K562 (cell line): ENCODE measurements at regions not wholly inside any gene's neighbourhood (a gene's known extent, or its start where the extent isn't known, plus 50 kb on each side); places are given as distances from the start of the nearest gene placed in this dataset.

Experiments
- ATAC-seq: fragments of 200-7000 bp; cut with Tn5 transposase; 3 replicates; pipeline ENCODE4 v1.9.1; 2020; ENCODE audit warnings: moderate library complexity
- BruUV-seq: library from RNA; stranded (reverse); fragments of 400-500 nt; replicated peaks from 2 replicates; lab custom pipeline; 2021; lab: Mats Ljungman, UMichigan
- CTCF ChIA-PET: fragments of 300-600 bp; formaldehyde crosslinking; extraction: SDS; loops from one replicate; lab custom pipeline; 2021; ENCODE audit warnings: low intra/inter-chr PET ratio; lab: Yijun Ruan, JAX
- POLR2A ChIA-PET: fragments of 300-600, 350-650 bp; sonication (Branson Sonifier 250); formaldehyde crosslinking; extraction: SDS; loops from one replicate; lab custom pipeline; 2021; ENCODE audit warnings: antibody characterized with exemption, inconsistent platforms; lab: Yijun Ruan, JAX
- DNase-seq, 4 experiments: peaks; one replicate each; pipeline versions ENCODE4 v3.0.0 to v3.0.0-alpha.2; 2011 to 2018; ENCODE audit warnings: low spot score in 3 of 4, mixed read lengths in 3 of 4; ENCODE audit errors: extremely low read depth in 1 of 4
- FAIRE-seq: peaks from 2 replicates; lab custom pipeline; 2011; peaks lifted over from hg19 to GRCh38; lab: Jason Lieb, UNC
- H2AFZ ChIP-seq: 2 replicates; pipeline ENCODE4 v1.6.0; 2011; ENCODE audit warnings: low read depth, low read length, control low read depth, inconsistent platforms
- H3K27ac ChIP-seq: fragments of 200-600 bp; 3 replicates; pipeline ENCODE4 v1.8.0; 2011; ENCODE audit warnings: low read depth, mild to moderate bottlenecking, control low read depth, inconsistent platforms, low read length, moderate library complexity, mixed read lengths; ENCODE audit errors: extremely low read depth
- H3K27me3 ChIP-seq, 2 experiments: fragments of 300-600 bp in 1 of 2; 2 replicates in 1 of 2; 3 replicates in 1 of 2; pipeline versions ENCODE4 v1.6.0 to v1.8.0; 2011; ENCODE audit warnings: inconsistent platforms in 2 of 2, low read length in 2 of 2, mild to moderate bottlenecking in 1 of 2, mixed read lengths in 1 of 2, moderate library complexity in 1 of 2; ENCODE audit not compliant: control insufficient read depth in 2 of 2, insufficient read depth in 2 of 2
- H3K36me3 ChIP-seq: fragments of 300-600 bp; 3 replicates; pipeline ENCODE4 v1.8.0; 2011; ENCODE audit warnings: mild to moderate bottlenecking, low read length, inconsistent platforms; ENCODE audit not compliant: control insufficient read depth, insufficient read depth
- H3K4me1 ChIP-seq, 2 experiments: fragments of 200-600 bp in 1 of 2; replicated peaks in 1 of 2; 2 replicates in 1 of 2; 3 replicates in 1 of 2; pipeline versions ENCODE4 v1.5.1 to v1.8.0; 2011; ENCODE audit warnings: inconsistent platforms in 2 of 2, low read length in 2 of 2, mild to moderate bottlenecking in 1 of 2, mixed read lengths in 1 of 2, moderate library complexity in 1 of 2; ENCODE audit not compliant: control insufficient read depth in 2 of 2, insufficient read depth in 2 of 2
- H3K4me2 ChIP-seq: 2 replicates; pipeline ENCODE4 v1.6.1; 2011; ENCODE audit warnings: low read length, control low read depth, inconsistent platforms, mixed read lengths; ENCODE audit not compliant: insufficient read depth
- H3K4me3 ChIP-seq: fragments of 200-600 bp; sonication (generic), shearing (Covaris generic); 2 replicates; pipeline ENCODE4 v1.5.1; 2016; ENCODE audit warnings: control low read depth, inconsistent platforms
- H3K79me2 ChIP-seq: fragments of 200-600 bp; 3 replicates; pipeline ENCODE4 v1.8.0; 2011; ENCODE audit warnings: low read length, inconsistent platforms; ENCODE audit not compliant: control insufficient read depth, insufficient read depth
- H3K9ac ChIP-seq, 2 experiments: 2 replicates each; pipeline versions ENCODE4 v1.6.0 to v1.6.1; 2011; ENCODE audit warnings: low read depth in 2 of 2, low read length in 2 of 2, control low read depth in 1 of 2, inconsistent platforms in 1 of 2, mild to moderate bottlenecking in 1 of 2, mixed read lengths in 1 of 2; ENCODE audit not compliant: insufficient read depth in 1 of 2
- H3K9me1 ChIP-seq: one replicate; pipeline ENCODE4 v1.6.0; 2011; ENCODE audit warnings: inconsistent platforms, mild to moderate bottlenecking, low read length, moderate library complexity; ENCODE audit not compliant: control insufficient read depth, insufficient read depth
- H3K9me3 ChIP-seq: replicated peaks from 2 replicates; pipeline ENCODE4 v1.5.1; 2011; ENCODE audit warnings: low read depth, low read length, inconsistent platforms; ENCODE audit not compliant: control insufficient read depth, insufficient read depth
- H4K20me1 ChIP-seq: replicated peaks from 2 replicates; pipeline ENCODE4 v1.6.1; 2011; ENCODE audit warnings: low read length, inconsistent platforms, mixed read lengths; ENCODE audit not compliant: control insufficient read depth, insufficient read depth
- BACH1 ChIP-seq: fragments of 200-800 bp; sonication (Bioruptor generic); IDR thresholded peaks from 2 replicates; pipeline ENCODE4 v1.6.1; 2016; ENCODE audit warnings: missing genetic modification characterization, missing compliant biosample characterization
- BDP1 ChIP-seq: IDR thresholded peaks from 3 replicates; pipeline ENCODE4 v1.6.1; 2011; ENCODE audit not compliant: insufficient read length, insufficient read depth
- FIP1L1 ChIP-seq: fragments of 200-400 bp; formaldehyde crosslinking; IDR thresholded peaks from 2 replicates; pipeline ENCODE4 v1.6.1; 2018; ENCODE audit warnings: mild to moderate bottlenecking, low read depth, low read length; ENCODE audit not compliant: poor library complexity, severe bottlenecking
- FUS ChIP-seq: fragments of 200-400 bp; formaldehyde crosslinking; optimal IDR thresholded peaks from 2 replicates; pipeline ENCODE3; 2017; ENCODE audit warnings: low read depth, low read length
- LARP7 ChIP-seq: fragments of 450-650 bp; IDR thresholded peaks from 2 replicates; pipeline ENCODE4 v1.6.1; 2016
- MCM7 ChIP-seq, 2 experiments: fragments of 450-650 bp; IDR thresholded peaks; 2 replicates each; pipeline ENCODE4 v1.6.1; 2016 to 2018
- MEF2D ChIP-seq: conservative IDR thresholded peaks from 2 replicates; pipeline ENCODE4 v1.6.1; 2016; ENCODE audit warnings: low read depth, missing genetic modification characterization, missing compliant biosample characterization
- MEIS2 ChIP-seq: fragments of 450-650 bp; IDR thresholded peaks from 2 replicates; pipeline ENCODE4 v1.6.1; 2014; ENCODE audit warnings: mild to moderate bottlenecking; ENCODE audit not compliant: partially characterized antibody
- NCOA4 ChIP-seq: fragments of 450-650 bp; IDR thresholded peaks from 2 replicates; pipeline ENCODE4 v1.6.1; 2018; ENCODE audit warnings: mild to moderate bottlenecking; ENCODE audit not compliant: partially characterized antibody
- NCOR1 ChIP-seq: fragments of 450-650 bp; IDR thresholded peaks from 2 replicates; pipeline ENCODE4 v1.6.1; 2016; ENCODE audit warnings: mild to moderate bottlenecking, moderate library complexity
- NFE2L1 ChIP-seq: fragments of 450-650 bp; IDR thresholded peaks from 2 replicates; pipeline ENCODE4 v1.6.1; 2016; ENCODE audit warnings: missing genetic modification characterization, low read depth, mild to moderate bottlenecking, missing compliant biosample characterization, moderate library complexity, borderline replicate concordance
- NR2C2 ChIP-seq, 2 experiments: fragments of 200-800 bp in 1 of 2; sonication (Bioruptor generic) in 1 of 2; sonication (generic) in 1 of 2; formaldehyde crosslinking in 1 of 2; IDR thresholded peaks; 2 replicates each; pipeline versions ENCODE4 v1.6.1 to v1.8.0; 2016 to 2022; ENCODE audit warnings: mild to moderate bottlenecking in 1 of 2, missing compliant biosample characterization in 1 of 2, missing genetic modification characterization in 1 of 2, missing genetic modification reagents in 1 of 2
- RBM22 ChIP-seq: fragments of 200-400 bp; formaldehyde crosslinking; IDR thresholded peaks from 2 replicates; pipeline ENCODE4 v1.6.1; 2018; ENCODE audit warnings: low read length, low read depth; ENCODE audit not compliant: poor library complexity, severe bottlenecking
- SP2 ChIP-seq: IDR thresholded peaks from 2 replicates; pipeline ENCODE4 v1.6.1; 2011; ENCODE audit warnings: mild to moderate bottlenecking, low read depth, low read length, moderate library complexity; ENCODE audit not compliant: poor library complexity, severe bottlenecking; ENCODE audit errors: extremely low read depth
- TAF7 ChIP-seq: fragments of 450-650 bp; IDR thresholded peaks from 2 replicates; pipeline ENCODE4 v1.6.1; 2016; ENCODE audit warnings: missing genetic modification characterization, missing compliant biosample characterization
- TEAD2 ChIP-seq: fragments of 450-650 bp; IDR thresholded peaks from 2 replicates; pipeline ENCODE4 v1.6.1; 2016; ENCODE audit warnings: missing genetic modification characterization, control low read depth, missing compliant biosample characterization
- ZBTB11 ChIP-seq, 3 experiments: fragments of 200-800 bp in 1 of 3; fragments of 250-450 bp in 1 of 3; fragments of 450-650 bp in 1 of 3; sonication (Bioruptor Pico) in 1 of 3; sonication (Bioruptor generic) in 1 of 3; formaldehyde crosslinking in 1 of 3; IDR thresholded peaks; 2 replicates each; pipeline versions ENCODE4 v1.6.1 to v1.8.0; 2016 to 2022; ENCODE audit warnings: mild to moderate bottlenecking in 2 of 3, missing genetic modification characterization in 2 of 3, missing compliant biosample characterization in 1 of 3, moderate library complexity in 1 of 3
- ZFX ChIP-seq: sonication (generic); formaldehyde crosslinking; IDR thresholded peaks from 2 replicates; pipeline ENCODE4 v1.8.0; 2022; ENCODE audit warnings: mild to moderate bottlenecking, missing genetic modification reagents, moderate library complexity
- ZNF184 ChIP-seq: sonication (generic); formaldehyde crosslinking; IDR thresholded peaks from 2 replicates; pipeline ENCODE4 v1.5.0; 2020; ENCODE audit warnings: missing genetic modification reagents
- ZNF431 ChIP-seq: sonication (generic); formaldehyde crosslinking; IDR thresholded peaks from 2 replicates; pipeline ENCODE4 v1.8.0; 2022; ENCODE audit warnings: mild to moderate bottlenecking, missing genetic modification reagents
- ZNF561 ChIP-seq: fragments of 450-650 bp; formaldehyde crosslinking; conservative IDR thresholded peaks from 2 replicates; pipeline ENCODE4 v1.4.0; 2020; ENCODE audit warnings: mild to moderate bottlenecking, moderate library complexity
- WGBS: fragments of 100-300 bp; shearing (Covaris generic); methylation state at CpG from one replicate; pipeline ENCODE4 v1.1.6; 2016; ENCODE audit warnings: low coverage, mixed read lengths; ENCODE audit not compliant: insufficient coverage; ENCODE audit errors: missing lambda C conversion rate; 5-methylcytosine and 5-hydroxymethylcytosine counted together
- in situ Hi-C: fragments of 300-500 bp; cut with MboI; formaldehyde crosslinking; loops from 4 replicates; pipeline ENCODE4 v1.15.0; 2018; ENCODE audit warnings: inconsistent platforms, mixed read lengths
- intact Hi-C: fragments of 100-400 bp; cut with micrococcal nuclease; formaldehyde crosslinking; loops from 2 replicates; pipeline ENCODE4 v1.14.2; 2022

GRCh38 chrX:13194291-13195103 is 125.4 kb downstream of the ATXN3L start:
- H3K79me2 ChIP-seq: no peaks in the 10 kb centered on the region
- H3K27me3 ChIP-seq: no peaks in the 10 kb centered on the region
- no peak overlapping the region for H3K4me2 ChIP-seq
- H2AFZ ChIP-seq: no peak overlapping the region
- in situ Hi-C loops (no loop called here), intact Hi-C loops (no loop called here)
- DNase-seq (peak in 1 of 4 experiments; percentile 4), FAIRE-seq (no peak), ATAC-seq (no peak)
- H3K27ac ChIP-seq: no peak overlapping the region
- H3K9ac ChIP-seq: no peak overlapping the region
- no peaks in the 10 kb centered on the region for H3K9me1 ChIP-seq
- POLR2A ChIA-PET: interaction anchor here (0.6 to 0.9 kb wide), 2 partner anchors 106 to 216 kb away, joined by 3 read pairs; no protein-coding TSS in a partner anchor
- 4% methylated on average over 4 of the region's 4 CpGs for WGBS
- no peaks in the 10 kb centered on the region; a peak in 2 of 5 replicates for H3K4me1 ChIP-seq
- H3K36me3 ChIP-seq: no peaks in the 10 kb centered on the region
- CTCF ChIA-PET: no interaction called here
- no peaks in the 10 kb centered on the region for H4K20me1 ChIP-seq
- no TSS peak for BruUV-seq
- no peaks in the 10 kb centered on the region for H3K9me3 ChIP-seq
- no peak overlapping the region for H3K4me3 ChIP-seq
- TF ChIP-seq NCOA4 (no peak), ZBTB11 (CRISPR knock-in tag; IDR thresholded peaks at IDR 0.05) (no peak), TEAD2 (tag) (no peak), MEIS2 (peak; percentile 94), LARP7 (no peak), NCOR1 (no peak), ZNF184 (CRISPR knock-in tag) (no peak), TAF7 (no peak), FUS (no peak), NFE2L1 (tag) (no peak), SP2 (no peak), FIP1L1 (no peak), ZNF431 (CRISPR knock-in tag) (no peak), BDP1 (no peak), ZFX (no peak), BACH1 (no peak), MCM7 (IDR thresholded peaks at IDR 0.05) (no peak), NR2C2 (CRISPR knock-in tag; IDR thresholded peaks at IDR 0.05) (no peak), NR2C2 (tag; IDR thresholded peaks at IDR 0.05) (no peak), MEF2D (tag) (no peak), ZNF561 (CRISPR knock-in tag) (no peak), RBM22 (no peak)
